ENCODE measurements at regions not wholly inside any gene's neighbourhood (a gene's known extent, or its start where the extent isn't known, plus 50 kb on each side); places are given as distances from the start of the nearest gene placed in this dataset.

DNA sequence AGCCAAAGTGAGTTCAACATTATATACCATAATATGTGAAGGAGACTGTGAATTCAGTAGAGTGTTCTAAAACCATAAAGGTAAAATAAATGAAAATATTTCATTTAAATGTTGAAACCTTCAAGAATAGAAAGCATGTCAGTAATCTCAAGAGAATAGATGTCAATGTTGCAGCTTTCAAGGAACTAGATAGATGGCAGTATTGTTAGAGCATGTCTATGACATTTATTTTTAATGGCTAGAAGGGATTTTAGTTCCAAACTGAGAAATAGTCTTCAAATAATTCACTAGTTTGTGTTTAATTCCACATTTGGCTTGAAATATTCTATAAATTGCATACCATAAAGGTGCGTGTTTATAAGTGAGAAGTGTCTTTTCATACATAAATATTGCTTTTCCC lies 326.5 kb downstream of the FLRT2 start:
- peak in 3 of 6 experiments; percentile 18 to 30 (median 23) for TF ChIP-seq CTCF (IDR thresholded peaks at IDR 0.05)
- no peak for TF ChIP-seq POLR2A (IDR thresholded peaks at IDR 0.05)

Measured in adrenal gland (tissue), 5 donors.